GM18873 (cell line): ENCODE measurements at regions not wholly inside any gene's neighbourhood (a gene's known extent, or its start where the extent isn't known, plus 50 kb on each side); places are given as distances from the start of the nearest gene placed in this dataset.
"Not testable (repeated sequence)": the region's sequence is repeated elsewhere in the genome, so short reads cannot be mapped to it uniquely, and the experiment has no call there.

Experiments
- ATAC-seq: cut with Tn5 transposase; IDR thresholded peaks from one replicate; pipeline ENCODE4 v1.9.1; 2021; ENCODE audit warnings: mild to moderate bottlenecking, moderate library complexity, moderate number of reproducible peaks; ENCODE audit not compliant: unreplicated experiment, low FRiP score

- not testable (repeated sequence) for ATAC-seq
These were observed 830.2 kb upstream of the GYPC start for GRCh38 chr2:125825781-125826180.

GRCh38 chr2:125837128-125837527 lies 818.8 kb upstream of the GYPC start:
- ATAC-seq, result no peak

- ATAC-seq, result no peak
These were observed 818.3 kb upstream of the GYPC start for GRCh38 chr2:125837611-125838010.

GRCh38 chr2:125839945-125840344 lies 816.0 kb upstream of the GYPC start:
- ATAC-seq, result no peak

GRCh38 chr2:125842041-125842440 lies 813.9 kb upstream of the GYPC start:
- ATAC-seq, result no peak

GRCh38 chr2:125850541-125850940 lies 805.4 kb upstream of the GYPC start:
- no peak for ATAC-seq

- ATAC-seq, result no peak
These were observed 803.6 kb upstream of the GYPC start for GRCh38 chr2:125852364-125852763.

- no peak for ATAC-seq
These were observed 802.3 kb upstream of the GYPC start for GRCh38 chr2:125853626-125854025.

- no peak for ATAC-seq
These were observed 800.8 kb upstream of the GYPC start for GRCh38 chr2:125855204-125855603.

- ATAC-seq, result no peak
These were observed 797.8 kb upstream of the GYPC start for GRCh38 chr2:125857971-125858794.

- no peak for ATAC-seq
These were observed 794.5 kb upstream of the GYPC start for GRCh38 chr2:125861461-125861860.

- no peak for ATAC-seq
These were observed 788.0 kb upstream of the GYPC start for GRCh38 chr2:125867908-125868307.

- no peak for ATAC-seq
These were observed 785.7 kb upstream of the GYPC start for GRCh38 chr2:125870264-125870663.

- ATAC-seq, result no peak
These were observed 785.2 kb upstream of the GYPC start for GRCh38 chr2:125870746-125871145.

GRCh38 chr2:125874564-125874963 lies 781.4 kb upstream of the GYPC start:
- ATAC-seq, result no peak

GRCh38 chr2:125885340-125885739 lies 770.6 kb upstream of the GYPC start:
- no peak for ATAC-seq

GRCh38 chr2:125886153-125886552 lies 769.8 kb upstream of the GYPC start:
- no peak for ATAC-seq

GRCh38 chr2:125901278-125901677 lies 754.7 kb upstream of the GYPC start:
- ATAC-seq, result no peak

GRCh38 chr2:125925891-125926546 lies 729.9 kb upstream of the GYPC start:
- ATAC-seq, result no peak

GRCh38 chr2:125935559-125935958 lies 720.4 kb upstream of the GYPC start:
- no peak for ATAC-seq

GRCh38 chr2:125942585-125943424 lies 713.2 kb upstream of the GYPC start:
- ATAC-seq, result no peak
